Neural progenitor cell (in vitro differentiated cells): ENCODE measurements at regions not wholly inside any gene's neighbourhood (a gene's known extent, or its start where the extent isn't known, plus 50 kb on each side); places are given as distances from the start of the nearest gene placed in this dataset.

Experiments
- DNase-seq: peaks from one replicate; pipeline ENCODE4 v3.0.0-alpha.2; 2016; ENCODE audit warnings: low spot score
- H2AFZ ChIP-seq: fragments of 200-600 bp; sonication (generic); replicated peaks from 2 replicates; pipeline ENCODE4 v1.6.1; 2016; ENCODE audit warnings: antibody characterized with exemption
- H3F3A ChIP-seq: fragments of 200-600 bp; sonication (generic); 2 replicates; pipeline ENCODE4 v1.6.1; 2016; ENCODE audit warnings: antibody characterized with exemption, low read depth
- H3K27ac ChIP-seq: fragments of 200-600 bp; sonication (generic); 2 replicates; pipeline ENCODE4 v1.5.1; 2016; ENCODE audit warnings: mild to moderate bottlenecking
- H3K27me3 ChIP-seq: fragments of 200-600 bp; sonication (generic); 2 replicates; pipeline ENCODE4 v1.6.1; 2016; ENCODE audit warnings: mild to moderate bottlenecking, moderate library complexity
- H3K36me3 ChIP-seq: fragments of 200-600 bp; sonication (generic); 2 replicates; pipeline ENCODE4 v1.5.1; 2016
- H3K4me1 ChIP-seq: fragments of 200-600 bp; sonication (generic); 2 replicates; pipeline ENCODE4 v1.6.1; 2016; ENCODE audit warnings: mixed run types
- H3K4me2 ChIP-seq: fragments of 200-600 bp; sonication (generic); 2 replicates; pipeline ENCODE4 v1.6.1; 2016
- H3K4me3 ChIP-seq: fragments of 200-600 bp; sonication (generic); 2 replicates; pipeline ENCODE4 v1.5.1; 2016
- H3K79me2 ChIP-seq: fragments of 200-600 bp; sonication (generic); 2 replicates; pipeline ENCODE4 v1.6.1; 2016; ENCODE audit warnings: low read depth
- H3K9ac ChIP-seq: fragments of 200-600 bp; sonication (generic); 2 replicates; pipeline ENCODE4 v1.6.1; 2016
- H3K9me3 ChIP-seq: fragments of 200-600 bp; sonication (generic); 2 replicates; pipeline ENCODE4 v1.5.1; 2016; ENCODE audit warnings: low read depth
- H4K20me1 ChIP-seq: fragments of 200-600 bp; sonication (generic); 2 replicates; pipeline ENCODE4 v1.6.1; 2016; ENCODE audit warnings: low read depth
- H3K27ac Mint-ChIP-seq: 3 replicates; pipeline ENCODE4 v1.8.0; 2021; ENCODE audit warnings: mixed read lengths
- H3K27me3 Mint-ChIP-seq: 2 replicates; pipeline ENCODE4 v1.8.0; 2022; ENCODE audit warnings: low read depth, mild to moderate bottlenecking, inconsistent platforms, moderate library complexity, mixed read lengths; ENCODE audit not compliant: insufficient read depth
- H3K36me3 Mint-ChIP-seq: 3 replicates; pipeline ENCODE4 v1.8.0; 2021; ENCODE audit warnings: mixed read lengths
- H3K4me1 Mint-ChIP-seq: 3 replicates; pipeline ENCODE4 v1.8.0; 2021; ENCODE audit warnings: mixed read lengths
- H3K4me3 Mint-ChIP-seq: 3 replicates; pipeline ENCODE4 v1.8.0; 2021; ENCODE audit warnings: mild to moderate bottlenecking, moderate library complexity, mixed read lengths
- H3K9me3 Mint-ChIP-seq: 3 replicates; pipeline ENCODE4 v1.8.0; 2020; ENCODE audit warnings: mixed read lengths
- EZH2 ChIP-seq: fragments of 200-600 bp; sonication (generic); IDR thresholded peaks from 2 replicates; pipeline ENCODE4 v1.6.1; 2017; ENCODE audit warnings: antibody characterized with exemption, mild to moderate bottlenecking, moderate library complexity
- EZH2phosphoT487 ChIP-seq: fragments of 200-600 bp; sonication (generic); IDR thresholded peaks from 2 replicates; pipeline ENCODE4 v1.6.1; 2017; ENCODE audit warnings: antibody characterized with exemption
- TF ChIP-seq, protein P1 (sequence below): fragments of 200-600 bp; sonication (generic); IDR thresholded peaks from 2 replicates; pipeline ENCODE4 v1.5.1; 2017; ENCODE audit warnings: antibody characterized with exemption, mild to moderate bottlenecking

DNA sequence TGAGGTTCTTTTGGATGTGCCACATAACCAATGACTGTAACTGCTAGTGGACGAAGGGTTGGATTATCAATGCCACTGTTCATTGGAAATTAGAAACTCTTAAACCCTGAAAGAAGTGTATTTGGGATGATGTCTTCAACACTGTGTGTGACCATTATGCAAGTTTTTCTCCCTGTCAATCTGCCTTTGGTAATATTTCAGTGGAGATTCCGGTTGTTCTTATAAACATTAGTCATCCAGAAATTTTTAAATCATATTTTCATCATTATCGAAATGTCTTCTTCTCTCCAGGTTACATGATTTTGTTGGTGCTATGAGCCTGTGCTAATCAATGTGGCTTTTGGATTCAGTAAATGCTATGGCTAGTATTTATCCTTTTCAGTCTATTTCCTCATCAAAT lies 61.7 kb upstream of the KLF6 start:
- Histone ChIP-seq H3K36me3 (no peaks in the 10 kb centered on the region), H2AFZ (no peak overlapping the region), H3K4me2 (no peak overlapping the region), H3K9ac (no peak overlapping the region), H3F3A (no peaks in the 10 kb centered on the region), H3K79me2 (no peaks in the 10 kb centered on the region), H3K9me3 (no peaks in the 10 kb centered on the region), H3K27ac (no peak overlapping the region), H3K4me1 (no peaks in the 10 kb centered on the region), H3K4me3 (no peak overlapping the region), H4K20me1 (no peaks in the 10 kb centered on the region), H3K27me3 (no peaks in the 10 kb centered on the region)
- H3K27ac Mint-ChIP-seq: no peak overlapping the region
- H3K4me3 Mint-ChIP-seq: no peak overlapping the region
- H3K27me3 Mint-ChIP-seq: no peaks in the 10 kb centered on the region
- no peak for TF ChIP-seq EZH2phosphoT487
- no peak for TF ChIP-seq EZH2
- TF ChIP-seq, protein P1, sequence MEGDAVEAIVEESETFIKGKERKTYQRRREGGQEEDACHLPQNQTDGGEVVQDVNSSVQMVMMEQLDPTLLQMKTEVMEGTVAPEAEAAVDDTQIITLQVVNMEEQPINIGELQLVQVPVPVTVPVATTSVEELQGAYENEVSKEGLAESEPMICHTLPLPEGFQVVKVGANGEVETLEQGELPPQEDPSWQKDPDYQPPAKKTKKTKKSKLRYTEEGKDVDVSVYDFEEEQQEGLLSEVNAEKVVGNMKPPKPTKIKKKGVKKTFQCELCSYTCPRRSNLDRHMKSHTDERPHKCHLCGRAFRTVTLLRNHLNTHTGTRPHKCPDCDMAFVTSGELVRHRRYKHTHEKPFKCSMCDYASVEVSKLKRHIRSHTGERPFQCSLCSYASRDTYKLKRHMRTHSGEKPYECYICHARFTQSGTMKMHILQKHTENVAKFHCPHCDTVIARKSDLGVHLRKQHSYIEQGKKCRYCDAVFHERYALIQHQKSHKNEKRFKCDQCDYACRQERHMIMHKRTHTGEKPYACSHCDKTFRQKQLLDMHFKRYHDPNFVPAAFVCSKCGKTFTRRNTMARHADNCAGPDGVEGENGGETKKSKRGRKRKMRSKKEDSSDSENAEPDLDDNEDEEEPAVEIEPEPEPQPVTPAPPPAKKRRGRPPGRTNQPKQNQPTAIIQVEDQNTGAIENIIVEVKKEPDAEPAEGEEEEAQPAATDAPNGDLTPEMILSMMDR: no peak
- no peak for DNase-seq
- peaks cover 3% of the 10 kb centered on the region for H3K4me1 Mint-ChIP-seq
- no peaks in the 10 kb centered on the region for H3K36me3 Mint-ChIP-seq
- peaks cover 2% of the 10 kb centered on the region for H3K9me3 Mint-ChIP-seq

DNA sequence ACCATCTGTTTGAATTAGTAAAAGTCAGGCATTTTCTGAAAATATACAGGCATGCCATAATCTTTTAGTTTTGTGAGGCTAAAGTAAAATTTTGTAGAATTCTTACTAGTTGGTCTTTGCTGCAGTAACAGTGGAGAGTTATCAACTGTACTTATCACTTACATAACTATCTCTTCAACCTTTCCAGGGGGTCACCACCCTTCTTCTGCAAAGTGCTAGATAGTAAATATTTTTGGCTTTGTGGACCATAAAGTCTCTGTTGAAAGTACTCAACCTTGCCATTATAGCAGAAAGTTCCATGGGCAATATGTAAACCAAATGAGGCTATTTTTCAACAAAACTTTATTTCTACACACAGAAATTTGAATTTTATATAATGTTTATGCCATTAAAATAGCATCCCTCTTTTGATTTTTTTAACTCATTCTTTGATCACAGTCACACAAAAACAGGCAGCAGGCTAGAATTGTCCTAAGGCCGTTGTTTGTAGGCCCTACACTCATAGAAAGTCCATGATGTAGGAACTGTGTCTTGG lies 59.5 kb upstream of the KLF6 start:
- Histone ChIP-seq H4K20me1 (no peaks in the 10 kb centered on the region), H3K36me3 (no peaks in the 10 kb centered on the region), H3K4me2 (no peak overlapping the region), H3K79me2 (no peaks in the 10 kb centered on the region), H3K9ac (no peak overlapping the region), H3F3A (no peaks in the 10 kb centered on the region), H3K9me3 (no peaks in the 10 kb centered on the region), H2AFZ (no peak overlapping the region), H3K4me1 (no peaks in the 10 kb centered on the region), H3K4me3 (no peak overlapping the region), H3K27ac (no peak overlapping the region), H3K27me3 (no peaks in the 10 kb centered on the region)
- no peak for DNase-seq
- Mint-ChIP-seq H3K27me3 (no peaks in the 10 kb centered on the region), H3K27ac (no peak overlapping the region), H3K4me1 (peaks cover 3% of the 10 kb centered on the region), H3K4me3 (no peak overlapping the region), H3K9me3 (no peaks in the 10 kb centered on the region), H3K36me3 (no peaks in the 10 kb centered on the region)
- no peak for TF ChIP-seq EZH2phosphoT487
- TF ChIP-seq EZH2: no peak
- TF ChIP-seq, protein P1: no peak

DNA sequence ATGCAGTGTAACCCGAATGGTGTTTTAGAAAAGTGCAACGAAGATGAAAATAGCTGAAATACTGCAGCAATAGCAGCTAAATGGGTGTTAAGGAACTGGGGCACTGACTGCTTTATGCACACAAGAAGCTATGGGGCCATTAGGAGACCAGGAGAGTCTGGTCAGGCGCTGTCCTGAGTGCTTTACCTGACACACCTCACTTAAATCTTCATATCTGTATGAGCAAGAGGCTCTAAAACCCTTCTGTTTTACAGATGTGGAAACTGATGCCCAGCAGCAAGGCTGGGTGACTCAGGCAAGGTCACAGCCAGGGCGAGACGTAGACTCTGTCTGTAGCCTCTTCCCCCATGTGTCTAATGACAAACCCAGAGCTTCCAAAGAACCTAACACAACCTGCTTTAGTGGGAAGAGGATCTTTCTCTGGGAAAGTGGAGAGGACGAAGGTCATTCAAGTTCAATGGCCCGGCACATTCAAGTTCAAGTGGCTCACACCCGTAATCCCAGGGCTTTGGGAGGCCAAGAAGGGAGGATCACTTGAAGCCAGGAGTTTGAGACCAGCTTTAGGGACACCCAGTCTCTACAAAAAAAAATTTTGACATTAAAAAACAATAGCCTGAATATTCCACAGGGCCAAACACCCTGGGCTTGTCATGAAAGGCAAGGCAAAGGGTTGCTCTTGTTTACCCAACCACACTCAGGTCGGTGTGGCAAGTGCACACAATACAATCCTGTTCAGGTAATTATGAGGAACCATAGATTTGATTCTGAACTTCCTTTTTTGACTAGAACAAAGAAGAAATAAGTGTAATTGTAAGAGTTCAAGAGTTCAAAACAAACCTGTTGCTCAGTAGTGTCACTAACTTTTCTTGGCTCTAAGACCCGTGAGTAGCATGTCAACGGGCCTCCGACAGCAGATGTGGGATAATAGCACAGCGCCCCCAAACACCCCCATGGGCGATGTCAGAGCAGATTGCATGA lies 53.7 kb upstream of the KLF6 start:
- Histone ChIP-seq H3K36me3 (no peaks in the 10 kb centered on the region), H3K27ac (no peak overlapping the region), H3K9me3 (no peaks in the 10 kb centered on the region), H3K4me2 (no peak overlapping the region), H3K4me3 (no peak overlapping the region), H3F3A (no peaks in the 10 kb centered on the region), H2AFZ (no peak overlapping the region), H3K27me3 (no peaks in the 10 kb centered on the region), H3K4me1 (no peaks in the 10 kb centered on the region), H4K20me1 (no peaks in the 10 kb centered on the region), H3K9ac (no peak overlapping the region), H3K79me2 (no peaks in the 10 kb centered on the region)
- Mint-ChIP-seq H3K27ac (no peak overlapping the region), H3K4me1 (peaks cover 5% of the 10 kb centered on the region), H3K9me3 (no peaks in the 10 kb centered on the region), H3K27me3 (peaks cover 6% of the 10 kb centered on the region), H3K36me3 (no peaks in the 10 kb centered on the region), H3K4me3 (no peak overlapping the region)
- DNase-seq: no peak
- no peak for TF ChIP-seq EZH2
